ENCODE measurements at regions not wholly inside any gene's neighbourhood (a gene's known extent, or its start where the extent isn't known, plus 50 kb on each side); places are given as distances from the start of the nearest gene placed in this dataset.

DNA sequence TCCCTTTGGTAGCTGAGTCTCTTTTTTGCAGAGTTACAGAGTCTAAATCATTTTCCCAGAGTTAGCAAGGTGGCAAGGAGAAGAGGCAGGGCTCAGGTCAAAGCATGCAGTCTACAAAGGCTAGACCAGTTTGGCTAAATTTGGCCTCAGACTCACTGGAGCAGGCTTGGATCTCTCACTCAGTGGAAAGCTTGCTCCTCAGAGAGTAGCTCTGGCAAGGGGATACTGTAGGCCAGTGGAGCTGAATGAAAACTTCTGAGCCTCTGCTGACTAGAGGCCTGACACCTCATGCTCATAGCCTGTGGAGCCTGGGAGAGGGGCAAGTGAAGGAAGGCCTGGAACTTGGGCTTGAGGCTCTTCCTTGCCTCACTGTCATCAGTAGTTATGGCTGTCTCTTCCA, 101.0 kb downstream of the MOBP start:
- TF ChIP-seq POLR2A (IDR thresholded peaks at IDR 0.05; ENCODE audit: low read depth, low read length): no peak
- TF ChIP-seq TAF1 (IDR thresholded peaks at IDR 0.05; ENCODE audit: low read depth, low read length): no peak
- TF ChIP-seq POLR2AphosphoS5 (IDR thresholded peaks at IDR 0.05; ENCODE audit: low read depth, low read length): no peak

Measured in GM12891 (cell line).